Fibroblast of skin of right biceps (primary cell): ENCODE measurements at regions not wholly inside any gene's neighbourhood (a gene's known extent, or its start where the extent isn't known, plus 50 kb on each side); places are given as distances from the start of the nearest gene placed in this dataset.

Experiments
- DNase-seq: peaks from one replicate; pipeline ENCODE4 v3.0.0-alpha.2; 2013

DNA sequence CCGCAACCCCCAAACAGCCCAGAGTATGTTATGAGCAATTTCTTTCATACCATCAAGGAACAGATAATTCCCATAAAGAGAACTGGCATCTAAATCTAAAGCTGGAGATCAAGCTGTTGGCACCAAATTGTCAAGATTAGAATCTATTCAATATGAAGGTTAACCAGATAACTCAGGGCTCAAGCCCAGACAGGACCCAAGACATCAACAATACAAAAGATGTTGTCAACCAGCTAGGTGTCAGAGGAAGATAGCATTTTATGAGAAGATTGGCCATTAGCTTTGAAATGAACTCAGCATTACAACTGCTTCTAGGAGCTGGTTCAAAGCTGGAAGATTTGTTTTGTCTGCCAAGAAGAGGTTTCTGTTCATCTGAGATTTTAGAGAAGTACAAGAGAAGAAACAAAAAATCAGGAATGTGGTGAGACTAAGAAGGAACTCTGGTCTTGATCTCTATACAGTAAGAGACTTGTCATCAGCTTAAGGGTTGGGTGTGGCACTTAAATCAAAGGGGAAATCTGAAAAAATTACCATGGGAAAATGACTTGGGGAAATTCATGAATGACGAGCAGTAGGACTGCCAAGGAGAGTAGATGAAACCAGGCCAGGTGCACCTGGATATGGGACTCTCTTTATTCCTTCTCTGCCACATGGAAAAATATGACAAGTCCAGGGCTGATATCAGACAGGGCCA is 64.2 kb upstream of the COX10 start:
- DNase-seq: no peak

DNA sequence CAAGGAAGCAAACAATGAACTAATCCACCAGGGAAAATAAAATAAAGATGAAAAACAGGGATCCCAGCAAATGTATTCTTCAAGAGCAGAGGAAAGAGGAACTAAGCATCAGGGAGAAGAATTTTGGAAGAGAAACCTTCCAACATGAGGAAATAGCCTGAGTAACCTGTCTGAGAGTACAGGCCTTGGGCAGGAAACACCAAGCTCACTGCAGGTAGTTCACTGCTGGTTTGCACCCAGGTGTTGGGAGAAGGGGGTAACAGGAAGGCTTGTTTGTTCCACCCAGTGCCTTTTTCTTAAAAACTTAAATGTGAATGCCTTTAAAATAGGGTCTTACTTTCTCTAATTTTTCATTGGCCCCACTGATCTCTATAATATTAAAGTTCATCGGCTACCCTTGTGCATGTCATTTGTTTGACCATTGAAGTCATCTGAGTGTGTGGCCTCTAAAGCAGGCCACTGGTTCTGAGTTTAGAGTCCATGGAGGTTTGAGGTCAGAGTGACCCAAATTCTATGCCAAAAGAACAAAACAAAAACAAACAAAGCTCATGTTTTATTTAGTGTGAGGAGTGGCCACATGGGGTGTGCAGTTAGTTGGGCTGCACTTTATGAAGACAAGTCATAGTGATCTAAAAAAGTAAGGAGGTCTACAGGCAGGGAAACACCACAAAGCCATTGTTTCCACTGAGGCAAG is 62.9 kb upstream of the COX10 start:
- DNase-seq: no peak

DNA sequence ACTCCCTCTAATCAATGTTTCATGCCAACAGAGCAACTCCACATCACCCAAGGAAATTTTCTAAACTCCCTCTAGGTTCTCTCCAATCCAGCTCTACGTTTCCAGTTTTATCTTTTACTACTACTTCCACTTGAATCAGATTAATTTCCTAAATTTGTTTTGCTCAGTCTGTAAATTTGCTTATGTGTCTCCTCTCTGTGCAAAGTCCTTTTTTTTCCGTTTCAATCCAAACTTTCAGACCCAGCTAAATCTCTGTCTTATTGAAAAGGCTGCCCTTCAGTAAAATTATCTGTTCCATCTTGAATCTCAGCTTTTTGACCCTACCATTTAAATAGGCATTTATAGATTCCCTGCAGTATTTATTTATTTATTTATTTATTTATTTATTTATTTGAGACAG is 61.4 kb upstream of the COX10 start:
- no peak for DNase-seq

DNA sequence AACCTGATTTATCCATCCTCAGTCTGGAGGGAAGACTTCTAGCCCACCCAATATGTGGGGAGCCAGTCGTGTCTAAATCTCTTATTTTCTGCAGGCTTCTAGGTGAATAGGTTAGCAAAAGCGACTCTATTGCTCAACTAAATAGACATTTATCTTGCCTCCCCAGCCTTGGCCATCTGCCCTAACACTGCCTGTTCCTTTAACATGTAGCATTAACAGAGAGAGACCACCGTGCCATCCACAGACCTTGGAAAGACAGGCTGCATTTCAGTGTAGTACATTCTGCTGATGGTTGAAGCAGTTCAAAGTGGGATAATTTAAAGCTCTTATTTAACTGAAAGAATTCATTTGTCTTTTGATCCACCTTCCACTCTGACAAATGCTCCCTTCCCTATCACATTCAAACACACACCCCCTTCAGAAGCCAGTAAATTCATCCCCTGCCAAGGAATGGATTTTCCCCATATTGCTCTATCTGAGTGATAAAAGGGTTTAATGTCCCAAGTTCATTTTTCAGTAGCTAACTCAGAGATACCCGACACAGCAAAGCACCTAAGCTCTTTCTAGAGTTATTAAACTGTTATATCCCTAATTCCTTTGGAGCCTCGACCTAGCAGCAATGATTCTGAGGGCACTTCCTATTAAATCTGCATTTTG is 58.1 kb upstream of the COX10 start:
- no peak for DNase-seq

DNA sequence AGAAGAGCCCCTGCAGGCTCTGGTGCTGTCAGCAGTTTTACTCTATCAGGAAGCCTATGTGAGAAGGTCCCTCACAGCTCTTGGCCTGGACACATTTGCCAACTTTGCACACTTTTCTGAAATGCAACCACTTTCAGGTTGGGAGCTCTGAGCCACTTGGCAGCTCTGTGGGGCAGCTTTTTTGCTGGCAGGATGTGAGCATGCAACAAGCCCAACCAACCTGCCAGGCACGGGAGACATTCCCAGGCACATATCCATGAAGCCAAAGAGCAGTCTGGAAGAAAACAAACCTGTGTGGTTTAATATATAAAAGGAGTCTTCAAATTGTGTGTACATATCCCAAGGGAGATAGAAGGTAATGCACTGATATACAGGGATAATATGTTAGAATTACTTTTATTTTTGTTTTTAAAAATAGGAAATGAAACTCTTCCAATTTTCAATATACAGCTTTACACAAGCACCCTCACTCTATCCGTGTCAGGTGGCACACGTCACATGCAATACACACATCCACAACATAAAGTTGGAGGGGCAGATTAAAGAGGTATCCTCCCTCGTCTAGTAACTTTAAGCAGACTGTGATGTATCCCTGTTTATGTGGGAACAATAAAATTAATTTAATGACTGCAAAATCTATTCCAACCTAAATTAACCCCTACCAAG is 57.4 kb upstream of the COX10 start:
- DNase-seq: no peak

DNA sequence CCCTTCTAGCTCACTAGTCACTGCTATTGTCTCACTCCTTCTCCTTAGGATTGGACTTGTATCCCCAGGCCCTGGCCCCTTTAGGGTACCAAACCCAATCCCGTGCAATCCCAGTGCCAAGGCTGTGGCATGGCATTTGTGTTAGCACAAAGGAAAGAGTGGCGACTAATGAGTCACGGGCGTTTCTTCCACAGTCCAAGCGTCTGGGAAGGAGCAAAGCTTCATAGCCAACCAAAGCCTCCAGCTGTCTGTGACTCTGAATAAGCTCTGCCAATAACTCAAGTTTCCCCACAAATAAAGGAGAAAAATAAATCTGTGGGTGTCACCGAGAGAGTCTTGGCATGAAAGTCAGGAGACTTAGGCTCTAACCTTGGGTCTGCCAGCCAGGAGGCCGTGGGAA is 54.6 kb upstream of the COX10 start:
- DNase-seq: no peak

DNA sequence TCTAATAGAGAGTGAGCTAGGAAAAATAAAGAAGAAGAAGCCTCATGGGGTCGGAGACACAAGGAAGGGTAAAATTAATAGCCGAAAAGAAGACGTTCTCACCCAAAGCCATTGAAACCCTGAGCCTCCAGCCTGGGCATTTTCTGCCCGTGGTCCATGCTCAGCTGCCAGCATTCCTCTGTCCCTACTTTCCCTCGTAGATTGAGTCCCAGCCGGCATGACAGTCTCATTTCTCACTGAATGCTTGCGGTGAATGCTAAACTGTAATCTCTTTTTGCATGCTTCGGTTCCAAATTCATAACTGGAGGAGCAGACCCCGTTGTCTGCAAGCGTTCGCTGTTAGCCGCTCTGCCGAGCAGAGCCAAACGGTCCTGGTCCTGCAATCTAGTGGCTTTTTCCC is 54.0 kb upstream of the COX10 start:
- no peak for DNase-seq

DNA sequence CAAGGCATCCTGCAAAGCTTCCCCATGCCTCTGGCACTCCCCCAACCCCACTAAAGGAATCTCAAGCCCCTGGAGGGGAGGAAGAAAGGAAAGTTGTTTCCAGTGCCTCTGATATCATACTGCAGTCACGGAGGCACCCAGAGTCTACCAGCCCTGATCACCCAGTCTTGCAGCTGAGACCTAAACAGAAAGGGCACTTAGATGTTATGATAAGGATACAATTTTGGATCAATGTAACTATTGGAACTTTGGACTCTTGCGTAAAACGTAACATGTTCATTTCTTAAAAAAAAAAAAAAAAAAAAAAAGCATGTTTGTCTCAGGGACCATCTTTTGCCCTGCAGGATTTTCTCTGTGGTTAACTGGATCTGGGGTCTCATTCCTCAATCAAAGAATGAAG is 52.4 kb upstream of the COX10 start:
- DNase-seq: no peak

DNA sequence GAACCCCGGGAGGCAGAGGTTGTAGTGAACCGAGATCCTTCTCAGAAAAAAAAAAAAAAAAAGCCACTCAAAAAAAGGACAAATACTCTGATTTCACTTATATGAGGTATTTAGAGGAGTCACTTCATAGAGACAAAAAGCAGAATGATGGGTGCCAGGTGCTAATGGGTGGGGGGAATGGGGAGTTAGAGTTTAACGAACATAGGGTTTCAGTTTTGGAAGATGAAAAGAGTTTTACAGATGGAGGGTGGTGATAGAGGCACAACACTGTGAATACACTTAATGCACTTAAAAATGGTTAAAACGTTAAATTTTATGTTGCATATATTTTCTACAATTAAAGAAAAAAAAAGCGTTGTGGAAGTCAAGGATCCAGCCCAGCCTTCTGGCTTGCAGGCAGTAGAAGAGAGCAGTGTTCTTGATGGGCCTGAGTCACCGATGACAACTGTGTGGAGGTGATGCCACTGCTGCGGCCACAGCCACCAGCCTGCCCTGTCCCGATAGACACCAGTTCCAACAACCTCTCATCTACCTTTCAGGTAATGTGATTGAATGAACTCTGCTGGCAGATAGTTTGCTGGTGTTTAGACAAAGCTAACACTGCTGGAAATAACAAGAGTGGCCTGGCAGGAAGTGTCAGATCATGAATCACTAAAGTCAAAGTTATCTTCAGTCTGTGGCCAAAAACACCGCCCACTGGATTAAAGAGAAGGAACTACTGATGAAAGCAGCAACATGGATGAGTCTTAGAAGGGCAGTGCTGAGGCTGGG is 49.9 kb upstream of the COX10 start:
- DNase-seq: peak; percentile 51
